H9 (cell line): ENCODE measurements at regions not wholly inside any gene's neighbourhood (a gene's known extent, or its start where the extent isn't known, plus 50 kb on each side); places are given as distances from the start of the nearest gene placed in this dataset.

Source experiments
- DNase-seq: peaks from one replicate; pipeline ENCODE4 v3.0.0-alpha.2; 2017
- H2AFZ ChIP-seq: one replicate; pipeline ENCODE4 v1.6.1; 2013; ENCODE audit warnings: mild to moderate bottlenecking, low read length, control low read depth, moderate library complexity
- H2AK5ac ChIP-seq: 2 replicates; pipeline ENCODE4 v1.6.1; 2013; ENCODE audit warnings: low read length, control low read depth, mixed read lengths; ENCODE audit not compliant: insufficient read length
- H2BK120ac ChIP-seq: one replicate; pipeline ENCODE4 v1.6.1; 2013; ENCODE audit warnings: low read depth, mild to moderate bottlenecking, low read length, control low read depth, inconsistent platforms; ENCODE audit not compliant: poor library complexity, severe bottlenecking
- H2BK12ac ChIP-seq: 2 replicates; pipeline ENCODE4 v1.6.1; 2013; ENCODE audit warnings: low read length, control low read depth, mixed read lengths, low read depth; ENCODE audit not compliant: insufficient read length
- H2BK15ac ChIP-seq: 2 replicates; pipeline ENCODE4 v1.6.1; 2013; ENCODE audit warnings: low read depth, low read length, control low read depth
- H2BK20ac ChIP-seq: one replicate; pipeline ENCODE4 v1.6.1; 2013; ENCODE audit warnings: low read depth, mild to moderate bottlenecking, low read length, control low read depth, inconsistent platforms; ENCODE audit not compliant: poor library complexity, severe bottlenecking
- H2BK5ac ChIP-seq: 2 replicates; pipeline ENCODE4 v1.6.1; 2013; ENCODE audit warnings: low read length, control low read depth, mixed read lengths; ENCODE audit not compliant: insufficient read length
- H3K14ac ChIP-seq: 2 replicates; pipeline ENCODE4 v1.6.1; 2013; ENCODE audit warnings: low read length, control low read depth; ENCODE audit not compliant: insufficient read depth
- H3K18ac ChIP-seq: 2 replicates; pipeline ENCODE4 v1.6.1; 2013; ENCODE audit warnings: low read depth, mild to moderate bottlenecking, mixed read lengths, low read length, control low read depth; ENCODE audit not compliant: insufficient read length
- H3K23ac ChIP-seq: 2 replicates; pipeline ENCODE4 v1.6.1; 2013; ENCODE audit warnings: low read length, control low read depth, mixed read lengths, low read depth; ENCODE audit not compliant: insufficient read length
- H3K23me2 ChIP-seq: 2 replicates; pipeline ENCODE4 v1.6.1; 2013; ENCODE audit warnings: low read depth, mild to moderate bottlenecking, mixed read lengths, low read length, control low read depth; ENCODE audit not compliant: insufficient read length, poor library complexity, severe bottlenecking
- H3K27ac ChIP-seq: 2 replicates; pipeline ENCODE4 v1.5.1; 2013; ENCODE audit warnings: low read length, control low read depth, mixed read lengths, low read depth; ENCODE audit not compliant: insufficient read length
- H3K27me3 ChIP-seq: 2 replicates; pipeline ENCODE4 v1.6.1; 2013; ENCODE audit warnings: low read length, control low read depth, inconsistent platforms; ENCODE audit not compliant: insufficient read depth
- H3K4ac ChIP-seq: 2 replicates; pipeline ENCODE4 v1.6.1; 2013; ENCODE audit warnings: low read depth, mild to moderate bottlenecking, control low read depth, inconsistent platforms, low read length, moderate library complexity
- H3K4me1 ChIP-seq: 2 replicates; pipeline ENCODE4 v1.6.1; 2013; ENCODE audit warnings: low read length, control low read depth, inconsistent platforms; ENCODE audit not compliant: insufficient read depth
- H3K4me2 ChIP-seq: 2 replicates; pipeline ENCODE4 v1.6.1; 2013; ENCODE audit warnings: low read length, control low read depth, mixed read lengths; ENCODE audit not compliant: insufficient read length, insufficient read depth
- H3K56ac ChIP-seq: 2 replicates; pipeline ENCODE4 v1.6.1; 2013; ENCODE audit warnings: low read depth, mild to moderate bottlenecking, mixed read lengths, low read length, control low read depth; ENCODE audit not compliant: insufficient read length
- H3K79me1 ChIP-seq: 2 replicates; pipeline ENCODE4 v1.6.1; 2013; ENCODE audit warnings: low read depth, mild to moderate bottlenecking, moderate library complexity, low read length, control low read depth, inconsistent platforms; ENCODE audit not compliant: insufficient read depth, poor library complexity, severe bottlenecking
- H3K79me2 ChIP-seq: 2 replicates; pipeline ENCODE4 v1.6.1; 2013; ENCODE audit warnings: low read length, control low read depth, inconsistent platforms; ENCODE audit not compliant: insufficient read depth
- H3K9ac ChIP-seq: 2 replicates; pipeline ENCODE4 v1.6.1; 2013; ENCODE audit warnings: low read length, control low read depth, mixed read lengths; ENCODE audit not compliant: insufficient read length; ENCODE audit errors: extremely low read depth
- H3K9me3 ChIP-seq: one replicate; pipeline ENCODE4 v1.6.1; 2013; ENCODE audit warnings: low read depth, low read length, inconsistent platforms; ENCODE audit not compliant: control insufficient read depth
- H3T11ph ChIP-seq: one replicate; pipeline ENCODE4 v1.6.1; 2013; ENCODE audit warnings: mild to moderate bottlenecking, low read length, control low read depth, inconsistent platforms
- H4K20me1 ChIP-seq: one replicate; pipeline ENCODE4 v1.6.1; 2013; ENCODE audit not compliant: control insufficient read depth, insufficient read length, insufficient read depth
- H4K5ac ChIP-seq: 2 replicates; pipeline ENCODE4 v1.6.1; 2013; ENCODE audit warnings: low read depth, mild to moderate bottlenecking, mixed read lengths, low read length, control low read depth; ENCODE audit not compliant: insufficient read length
- H4K8ac ChIP-seq: replicated peaks from 2 replicates; pipeline ENCODE4 v1.6.1; 2013; ENCODE audit warnings: low read length, control low read depth, mixed read lengths, low read depth; ENCODE audit not compliant: insufficient read length
- H4K91ac ChIP-seq: 2 replicates; pipeline ENCODE4 v1.6.1; 2013; ENCODE audit warnings: low read depth, mild to moderate bottlenecking, moderate library complexity, mixed read lengths, low read length, control low read depth; ENCODE audit not compliant: insufficient read length
- H3K27ac Mint-ChIP-seq, 3 experiments: 2 replicates in 2 of 3; 3 replicates in 1 of 3; pipeline ENCODE4 v1.8.0; 2020 to 2021; ENCODE audit warnings: mixed read lengths in 3 of 3, mild to moderate bottlenecking in 1 of 3, moderate library complexity in 1 of 3
- H3K27me3 Mint-ChIP-seq: 2 replicates; pipeline ENCODE4 v1.8.0; 2021; ENCODE audit warnings: low read depth, mild to moderate bottlenecking, moderate library complexity, mixed read lengths
- H3K36me3 Mint-ChIP-seq, 3 experiments: 2 replicates in 2 of 3; 3 replicates in 1 of 3; pipeline ENCODE4 v1.8.0; 2020 to 2021; ENCODE audit warnings: low read depth in 3 of 3, mixed read lengths in 3 of 3; ENCODE audit not compliant: insufficient read depth in 1 of 3
- H3K4me1 Mint-ChIP-seq, 2 experiments: 2 replicates each; pipeline ENCODE4 v1.8.0; 2020; ENCODE audit warnings: mixed read lengths in 2 of 2
- H3K4me3 Mint-ChIP-seq, 2 experiments: 2 replicates in 1 of 2; 3 replicates in 1 of 2; pipeline ENCODE4 v1.8.0; 2020 to 2021; ENCODE audit warnings: mild to moderate bottlenecking in 2 of 2, mixed read lengths in 2 of 2, moderate library complexity in 1 of 2
- H3K9me3 Mint-ChIP-seq, 2 experiments: 2 replicates in 1 of 2; 3 replicates in 1 of 2; pipeline ENCODE4 v1.8.0; 2020; ENCODE audit warnings: mild to moderate bottlenecking in 2 of 2, mixed read lengths in 2 of 2, moderate library complexity in 1 of 2
- WGBS: extraction: QIAGEN DNeasy Blood & Tissue Kit; methylation state at CpG from one replicate; pipeline ENCODE4 v1.1.7; 2013; ENCODE audit warnings: missing lambda C conversion rate, low lambda C conversion rate, mixed read lengths; ENCODE audit not compliant: insufficient read length; ENCODE audit errors: extremely low coverage; 5-methylcytosine and 5-hydroxymethylcytosine counted together
- TF ChIP-seq, protein P1 (sequence below): fragments of 200-600 bp; sonication (generic); conservative IDR thresholded peaks from 3 replicates; pipeline ENCODE4 v1.8.0; 2021; ENCODE audit warnings: antibody characterized with exemption, mild to moderate bottlenecking

DNA sequence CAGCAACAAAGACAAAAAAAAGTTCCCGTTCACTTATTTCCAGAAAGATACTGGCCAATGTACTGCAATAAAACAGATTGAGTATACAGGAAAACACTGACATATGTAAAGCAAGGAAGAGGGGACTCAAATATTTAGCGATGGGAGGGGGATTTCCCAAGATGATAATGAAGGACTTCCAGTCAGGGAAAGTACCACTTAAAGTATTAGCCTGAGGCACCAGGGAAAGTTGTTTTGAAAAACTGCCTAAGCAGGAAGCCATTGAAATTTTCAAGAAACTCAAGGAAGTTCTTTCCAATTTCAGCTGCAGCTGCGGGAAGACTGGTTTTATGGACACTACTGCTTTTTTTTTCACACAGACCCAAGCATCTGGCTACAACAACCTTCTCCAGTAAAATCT lies 1007.4 kb upstream of the NOVA1 start:
- Histone ChIP-seq H3K23ac (no peak overlapping the region), H2AFZ (no peak overlapping the region), H4K20me1 (no peaks in the 10 kb centered on the region), H3K9ac (no peak overlapping the region), H3K27ac (no peak overlapping the region), H3K18ac (no peak overlapping the region), H3K4me2 (no peak overlapping the region), H3K56ac (no peak overlapping the region), H3K23me2 (no peaks in the 10 kb centered on the region), H2BK20ac (no peak overlapping the region), H3T11ph (no peak overlapping the region), H2AK5ac (no peak overlapping the region), H2BK12ac (no peak overlapping the region), H3K14ac (no peak overlapping the region), H3K27me3 (no peaks in the 10 kb centered on the region), H4K8ac (no peak overlapping the region), H3K9me3 (no peaks in the 10 kb centered on the region), H2BK5ac (no peak overlapping the region), H4K5ac (no peak overlapping the region), H2BK15ac (no peak overlapping the region), H4K91ac (no peak overlapping the region), H2BK120ac (no peak overlapping the region), H3K79me2 (no peaks in the 10 kb centered on the region), H3K4me1 (peaks cover 4% of the 10 kb centered on the region; the same call in 1 of the 2 replicates), H3K79me1 (no peaks in the 10 kb centered on the region), H3K4ac (no peak overlapping the region)
- no peak for DNase-seq
- TF ChIP-seq, protein P1, sequence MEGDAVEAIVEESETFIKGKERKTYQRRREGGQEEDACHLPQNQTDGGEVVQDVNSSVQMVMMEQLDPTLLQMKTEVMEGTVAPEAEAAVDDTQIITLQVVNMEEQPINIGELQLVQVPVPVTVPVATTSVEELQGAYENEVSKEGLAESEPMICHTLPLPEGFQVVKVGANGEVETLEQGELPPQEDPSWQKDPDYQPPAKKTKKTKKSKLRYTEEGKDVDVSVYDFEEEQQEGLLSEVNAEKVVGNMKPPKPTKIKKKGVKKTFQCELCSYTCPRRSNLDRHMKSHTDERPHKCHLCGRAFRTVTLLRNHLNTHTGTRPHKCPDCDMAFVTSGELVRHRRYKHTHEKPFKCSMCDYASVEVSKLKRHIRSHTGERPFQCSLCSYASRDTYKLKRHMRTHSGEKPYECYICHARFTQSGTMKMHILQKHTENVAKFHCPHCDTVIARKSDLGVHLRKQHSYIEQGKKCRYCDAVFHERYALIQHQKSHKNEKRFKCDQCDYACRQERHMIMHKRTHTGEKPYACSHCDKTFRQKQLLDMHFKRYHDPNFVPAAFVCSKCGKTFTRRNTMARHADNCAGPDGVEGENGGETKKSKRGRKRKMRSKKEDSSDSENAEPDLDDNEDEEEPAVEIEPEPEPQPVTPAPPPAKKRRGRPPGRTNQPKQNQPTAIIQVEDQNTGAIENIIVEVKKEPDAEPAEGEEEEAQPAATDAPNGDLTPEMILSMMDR = no peak
- peaks cover 28 to 31% of the 10 kb centered on the region in 2 experiments for H3K4me1 Mint-ChIP-seq
- H3K4me3 Mint-ChIP-seq = no peak overlapping the region
- no peaks in the 10 kb centered on the region for H3K27me3 Mint-ChIP-seq
- no peaks in the 10 kb centered on the region for H3K9me3 Mint-ChIP-seq
- no CpG with 5 or more reads among the region's 3 CpGs for WGBS
- peak overlapping the region in 2 of 3 experiments; percentile 49 to 60; a peak in 2 of 7 replicates for H3K27ac Mint-ChIP-seq
- H3K36me3 Mint-ChIP-seq = peaks cover 0 to 5% (median 0%) of the 10 kb centered on the region in 3 experiments; a peak in 2 of 7 replicates
